ENCODE measurements at regions not wholly inside any gene's neighbourhood (a gene's known extent, or its start where the extent isn't known, plus 50 kb on each side); places are given as distances from the start of the nearest gene placed in this dataset.
"Not testable (repeated sequence)": the region's sequence is repeated elsewhere in the genome, so short reads cannot be mapped to it uniquely, and the experiment has no call there.

GRCh38 chr2:137892739-137893138, 71.5 kb upstream of the HNMT start:
- DNase-seq: peak; percentile 13

- DNase-seq: no peak
Measured at GRCh38 chr2:137893145-137893544, 71.1 kb upstream of the HNMT start.

- no peak for DNase-seq
Measured at GRCh38 chr2:137896467-137896866, 67.8 kb upstream of the HNMT start.

- DNase-seq: no peak
Measured at GRCh38 chr2:137897082-137897481, 67.2 kb upstream of the HNMT start.

GRCh38 chr2:137900421-137901141, 63.7 kb upstream of the HNMT start:
- DNase-seq: no peak

GRCh38 chr2:137910641-137911040, 53.6 kb upstream of the HNMT start:
- DNase-seq: peak; percentile 26

GRCh38 chr2:137912371-137912770, 51.9 kb upstream of the HNMT start:
- DNase-seq: no peak

GRCh38 chr2:137913169-137913568, 51.1 kb upstream of the HNMT start:
- DNase-seq: no peak

- DNase-seq: not testable (repeated sequence)
Measured at GRCh38 chr2:137913648-137914047, 50.6 kb upstream of the HNMT start.
